ENCODE measurements at regions not wholly inside any gene's neighbourhood (a gene's known extent, or its start where the extent isn't known, plus 50 kb on each side); places are given as distances from the start of the nearest gene placed in this dataset.
"Not testable (repeated sequence)": the region's sequence is repeated elsewhere in the genome, so short reads cannot be mapped to it uniquely, and the experiment has no call there.

DNA sequence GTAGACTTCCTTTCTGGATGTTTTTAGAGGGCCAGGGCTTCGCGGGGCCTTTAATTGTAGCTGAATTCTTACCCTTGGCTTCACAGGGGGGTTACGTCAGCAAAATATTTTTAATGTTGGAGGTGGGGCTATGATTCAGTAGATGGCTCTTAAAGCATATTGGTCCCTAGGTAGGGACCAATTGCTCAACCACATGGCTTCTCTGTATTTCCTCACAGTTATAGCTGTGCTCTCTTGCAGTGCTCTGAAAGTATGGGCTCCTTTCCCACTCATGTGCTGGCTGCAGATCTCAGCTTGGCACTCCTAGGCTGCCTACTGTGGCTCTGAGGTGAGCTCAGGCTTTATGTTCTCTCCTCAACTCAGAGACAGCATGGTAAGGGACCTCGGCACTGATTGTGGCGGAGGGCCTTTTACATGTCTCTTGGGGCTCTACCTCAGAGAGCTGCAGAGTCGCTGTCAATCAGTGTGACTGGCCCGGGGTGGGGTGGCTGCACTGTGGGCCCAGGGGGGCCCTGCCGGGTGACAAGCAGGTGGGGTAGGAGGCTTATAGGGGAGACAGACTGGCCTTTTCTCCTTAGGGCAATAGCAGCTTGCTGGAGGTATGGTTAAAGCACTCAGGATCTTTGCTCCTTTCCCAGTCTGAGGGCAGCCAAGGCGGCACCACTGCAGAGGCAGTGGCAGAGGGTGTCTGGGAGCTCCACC lies 318.0 kb downstream of the DOK5 start:
- no peak for DNase-seq

DNA sequence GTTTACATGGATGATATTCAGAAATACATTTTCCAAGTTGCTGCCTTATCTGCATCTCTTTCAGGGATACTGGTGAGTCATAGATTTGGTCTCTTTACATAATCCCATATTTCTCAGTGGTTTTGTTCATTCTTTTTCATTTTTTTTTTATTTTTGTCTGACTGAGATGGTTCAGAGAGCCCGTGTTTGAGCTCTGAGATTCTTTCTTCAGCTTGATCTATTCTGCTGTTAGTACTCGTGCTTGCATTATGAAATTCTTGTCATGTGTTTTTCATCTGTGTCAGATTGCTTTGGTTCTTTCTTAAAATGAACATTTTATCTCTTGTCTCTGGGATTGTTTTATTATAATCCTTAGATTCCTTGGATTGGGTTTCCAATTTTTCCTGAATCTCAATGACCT lies 317.3 kb downstream of the DOK5 start:
- no peak for DNase-seq

DNA sequence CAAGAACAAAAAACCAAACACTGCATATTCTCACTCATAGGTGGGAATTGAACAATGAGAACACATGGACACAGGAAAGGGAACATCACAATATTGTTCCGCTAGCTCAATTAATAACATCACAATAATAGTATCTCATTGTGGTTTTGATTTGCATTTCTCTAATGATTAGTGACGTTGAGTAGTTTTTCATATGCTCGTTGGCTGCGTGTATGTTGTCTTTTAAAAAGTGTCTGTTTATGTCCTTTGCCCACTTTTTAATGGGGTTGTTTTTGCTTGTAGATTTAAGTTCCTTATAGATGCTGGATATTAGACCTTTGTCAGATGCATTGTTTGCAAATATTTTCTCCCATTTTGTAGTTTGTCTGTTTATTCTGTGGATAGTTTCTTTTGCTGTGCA lies 312.9 kb downstream of the DOK5 start:
- not testable (repeated sequence) for DNase-seq

GRCh38 chr20:54782758-54783157 lies 307.4 kb downstream of the DOK5 start:
- not testable (repeated sequence) for DNase-seq

- no peak for DNase-seq
Measured at GRCh38 chr20:54774426-54774825, 299.0 kb downstream of the DOK5 start.

DNA sequence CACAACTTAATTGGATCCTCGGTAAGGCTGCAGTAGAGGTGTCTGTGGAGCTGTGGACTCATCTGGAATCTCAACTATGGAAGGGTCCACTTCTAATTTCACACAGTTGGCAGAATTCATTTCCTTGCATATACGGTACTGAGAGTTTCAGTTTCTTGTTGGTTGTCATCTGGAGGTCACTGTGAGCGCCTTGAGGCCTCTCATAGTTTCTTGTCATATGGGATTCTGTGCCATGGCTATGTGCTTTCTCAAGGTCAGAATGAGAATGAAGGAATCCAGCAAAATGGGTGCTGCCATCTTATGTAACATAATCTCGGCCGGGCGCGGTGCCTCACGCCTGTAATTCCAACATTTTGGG lies 298.2 kb downstream of the DOK5 start:
- DNase-seq, result no peak

DNA sequence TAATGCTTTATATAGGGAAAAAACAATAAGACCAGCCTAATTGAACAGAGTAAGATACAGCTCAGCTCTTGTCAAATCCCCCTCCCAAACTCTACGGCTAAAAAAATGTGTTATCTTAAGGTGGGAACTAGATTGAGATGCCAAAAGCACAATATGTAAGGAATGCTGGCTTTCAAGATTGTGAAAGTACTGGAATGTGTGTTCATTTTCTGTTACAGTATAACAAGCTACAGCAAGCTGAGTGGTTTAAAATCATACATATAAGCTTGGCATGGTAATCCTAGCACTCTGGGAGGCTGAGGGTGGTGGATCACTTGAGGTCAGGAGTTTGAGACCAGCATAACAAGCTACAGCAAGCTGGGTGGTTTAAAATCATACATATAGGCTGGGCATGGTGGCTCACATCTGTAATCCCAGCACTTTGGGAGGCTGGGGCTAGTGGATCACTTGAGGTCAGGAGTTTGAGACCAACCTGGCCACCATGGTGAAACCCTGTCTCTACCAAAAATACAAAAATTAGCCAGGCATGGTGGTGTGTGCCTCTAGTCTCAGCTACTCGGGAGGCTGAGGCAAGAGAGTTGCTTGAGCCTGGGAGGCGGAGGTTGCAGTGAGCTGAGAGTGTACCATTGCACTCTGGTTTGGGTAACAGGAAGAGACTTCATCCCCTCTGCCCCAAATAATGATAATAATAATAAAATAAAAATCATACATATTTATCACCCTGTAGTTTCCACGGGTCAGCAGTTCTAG lies 297.7 kb downstream of the DOK5 start:
- DNase-seq, result no peak

DNA sequence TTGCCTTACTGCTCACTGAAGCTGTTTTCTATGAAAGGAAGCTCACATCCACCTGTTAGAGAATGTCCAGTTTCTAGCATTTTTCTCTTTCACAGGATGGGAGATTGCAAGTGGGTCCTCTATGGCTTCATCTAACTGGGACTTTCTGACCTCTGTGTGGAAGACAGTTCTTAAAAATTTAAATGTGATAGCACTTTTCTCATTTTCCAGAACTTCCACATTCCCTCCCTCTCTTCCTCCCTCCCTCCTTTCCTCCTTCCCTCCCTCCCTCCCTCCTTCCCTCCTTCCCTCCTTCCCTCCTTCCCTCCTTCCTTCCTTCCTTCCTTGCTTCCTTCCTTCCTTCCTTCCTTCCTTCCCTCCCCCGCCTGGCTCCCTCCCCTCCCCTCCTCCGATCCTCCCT lies 291.1 kb downstream of the DOK5 start:
- DNase-seq, result no peak

DNA sequence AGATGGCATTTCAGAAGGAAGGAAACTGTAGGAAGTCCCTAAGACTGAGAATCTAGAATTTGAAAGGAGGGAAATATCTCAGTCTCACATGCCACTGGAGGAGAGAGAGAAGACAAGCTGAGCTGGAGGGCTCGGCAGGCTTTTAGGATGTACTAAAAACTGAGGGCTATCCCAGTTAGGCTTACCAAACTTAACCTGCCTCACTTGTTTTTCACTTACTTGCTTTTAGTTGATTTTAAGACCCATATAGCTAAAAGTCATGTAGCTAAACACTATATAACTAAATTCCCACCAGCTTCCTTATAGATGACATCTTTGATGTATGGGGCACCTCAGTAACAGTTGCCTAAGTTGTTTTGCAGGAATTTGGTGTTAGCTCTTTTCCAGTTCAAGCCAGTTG lies 288.0 kb downstream of the DOK5 start:
- DNase-seq, result no peak

DNA sequence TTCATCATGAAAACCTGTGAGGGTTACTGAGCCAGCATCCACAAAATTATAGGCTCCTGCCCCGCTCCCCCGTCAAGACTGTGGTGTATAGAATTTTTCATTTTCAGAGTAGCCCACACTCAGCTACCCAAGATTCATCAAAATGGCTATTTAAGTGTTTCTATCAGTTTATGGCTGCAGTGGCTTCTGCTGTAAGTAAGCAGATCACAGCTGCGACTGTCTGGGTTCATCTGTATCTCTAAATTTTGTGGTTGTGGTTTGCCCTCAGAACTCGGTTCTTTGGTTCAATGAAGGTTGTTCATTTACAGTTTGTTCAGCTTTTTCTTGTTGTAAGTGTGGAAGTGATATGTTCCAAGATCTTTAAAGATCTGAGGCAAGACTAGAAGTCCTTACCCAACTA lies 284.2 kb downstream of the DOK5 start:
- DNase-seq, result no peak

GRCh38 chr20:54746796-54747195 lies 271.4 kb downstream of the DOK5 start:
- no peak for DNase-seq

- no peak for DNase-seq
Measured at GRCh38 chr20:54745780-54746179, 270.4 kb downstream of the DOK5 start.

DNA sequence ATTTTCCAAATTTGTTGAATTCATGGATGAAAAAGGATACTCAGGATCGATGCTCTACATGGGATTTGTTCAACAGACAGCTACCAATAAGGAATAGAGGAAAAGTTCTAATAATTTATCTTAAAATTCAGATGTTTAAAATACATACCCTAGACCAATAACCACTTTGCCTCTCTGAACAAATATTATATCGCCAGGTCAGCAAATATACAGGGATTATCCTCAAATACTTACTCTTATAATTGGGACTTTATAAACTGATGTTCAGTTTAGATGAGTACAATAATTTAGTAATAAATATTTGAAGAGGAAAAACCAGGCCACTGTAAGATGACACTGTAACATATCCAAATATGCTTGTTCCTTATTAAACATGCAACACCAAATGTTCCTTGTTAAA lies 268.7 kb downstream of the DOK5 start:
- DNase-seq, result no peak

GRCh38 chr20:54742193-54742592 lies 266.8 kb downstream of the DOK5 start:
- no peak for DNase-seq

DNA sequence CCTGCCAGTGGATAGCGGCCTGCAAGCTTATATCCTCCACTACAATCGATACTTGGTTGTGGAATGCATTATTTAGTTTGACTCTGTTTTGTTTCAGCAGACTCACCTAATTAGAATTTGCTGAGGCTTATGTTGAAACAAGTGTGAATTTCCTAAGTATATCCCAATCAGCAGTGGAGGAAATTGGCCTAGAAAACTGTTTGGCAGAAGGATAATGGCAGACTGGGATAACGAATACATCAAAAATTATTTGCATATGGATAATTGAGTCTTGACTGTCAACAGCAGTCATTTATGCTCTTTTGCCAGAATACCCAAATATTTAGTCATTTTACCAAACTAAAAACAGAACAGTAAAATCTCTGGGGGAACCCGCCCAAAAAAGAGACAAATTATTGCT lies 261.0 kb downstream of the DOK5 start:
- no peak for DNase-seq

DNA sequence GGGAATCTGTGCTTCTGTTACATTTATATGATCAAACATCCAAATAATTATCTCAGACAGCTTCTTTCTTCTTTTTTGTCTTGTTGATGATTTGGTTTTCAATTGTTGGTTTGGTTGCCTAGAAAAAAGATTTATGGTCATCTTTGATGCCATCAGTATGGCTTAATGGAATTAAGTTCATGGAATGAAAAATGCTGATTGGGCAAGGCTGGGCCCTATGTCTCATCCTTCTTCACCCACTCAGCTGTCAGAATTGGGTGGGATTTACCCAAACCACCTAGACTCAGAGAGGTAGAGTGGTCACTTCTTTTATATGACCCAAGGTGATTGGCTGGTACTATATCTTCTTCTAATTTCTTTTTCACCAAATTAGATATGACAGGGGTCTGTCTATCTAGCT lies 258.3 kb downstream of the DOK5 start:
- DNase-seq, result no peak

- DNase-seq, result no peak
Measured at GRCh38 chr20:54727490-54727889, 252.1 kb downstream of the DOK5 start.

GRCh38 chr20:54726687-54727300 lies 251.4 kb downstream of the DOK5 start:
- DNase-seq, result no peak

- not testable (repeated sequence) for DNase-seq
Measured at GRCh38 chr20:54725266-54725665, 249.9 kb downstream of the DOK5 start.

DNA sequence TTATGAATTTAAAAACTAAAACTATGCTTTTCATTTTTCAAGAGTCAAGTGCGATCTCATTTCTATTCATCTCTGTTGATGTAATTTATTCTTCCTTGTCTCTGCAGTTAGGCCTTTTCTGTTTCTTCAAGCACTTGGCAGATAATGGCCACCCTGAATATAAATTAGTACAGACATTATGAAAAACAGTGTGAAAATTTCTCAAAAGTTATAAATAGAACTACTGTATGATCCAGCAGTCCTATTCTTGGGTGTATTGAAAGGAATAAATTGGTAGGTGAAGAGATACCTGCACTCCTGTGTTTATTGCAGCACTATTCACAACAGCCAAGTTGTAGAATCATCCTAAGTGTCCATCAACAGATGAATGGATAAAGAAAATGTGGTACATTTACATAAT lies 248.3 kb downstream of the DOK5 start:
- DNase-seq, result no peak

- no peak for DNase-seq
Measured at GRCh38 chr20:54717983-54718382, 242.6 kb downstream of the DOK5 start.

DNA sequence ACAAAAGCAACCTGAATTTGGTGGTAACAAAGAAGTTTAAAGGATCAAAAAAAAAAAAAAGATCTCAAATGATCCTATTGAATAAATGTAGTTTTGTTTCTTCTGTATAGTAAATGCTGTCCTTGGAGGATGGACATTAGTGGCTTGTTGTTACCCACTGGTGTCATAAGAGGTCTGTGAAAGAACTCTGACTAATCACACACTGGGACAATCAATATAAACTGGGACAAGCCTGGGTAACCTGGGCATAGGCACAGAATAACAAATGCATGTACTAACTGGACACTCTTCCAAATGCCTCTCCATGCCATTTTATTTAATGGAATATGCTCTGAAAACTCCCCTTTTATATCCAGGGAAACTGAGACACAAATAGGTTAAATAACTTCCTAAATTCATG lies 241.4 kb downstream of the DOK5 start:
- DNase-seq, result no peak

DNA sequence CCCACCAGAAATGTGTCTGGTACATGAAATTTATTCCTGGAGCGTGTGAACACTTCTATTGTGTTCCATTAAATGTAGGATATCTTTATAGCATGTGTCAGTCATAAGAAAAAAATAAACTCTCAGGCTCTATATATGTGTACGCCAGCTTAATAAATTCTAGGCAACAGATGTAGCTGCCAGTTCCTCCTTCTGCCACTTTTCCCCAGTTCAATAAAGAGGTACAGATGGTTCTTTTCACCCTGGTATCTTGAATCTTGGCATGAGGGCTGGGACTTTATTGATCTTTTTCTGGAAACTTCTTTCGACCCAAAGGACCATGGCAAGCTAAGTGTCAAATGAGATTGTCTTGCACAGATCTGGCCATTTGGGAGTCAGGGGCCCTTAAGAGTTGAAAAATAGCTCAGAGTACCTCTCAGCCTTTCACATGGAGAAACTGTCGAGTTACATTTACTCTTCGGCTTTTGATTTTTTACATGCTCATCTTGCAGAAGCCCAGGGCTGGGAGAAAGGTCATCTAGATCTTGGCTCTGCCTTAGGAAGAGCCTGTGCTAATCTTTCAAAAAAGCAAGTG lies 240.9 kb downstream of the DOK5 start:
- DNase-seq, result no peak

GRCh38 chr20:54714817-54715216 lies 239.4 kb downstream of the DOK5 start:
- no peak for DNase-seq

Data from NCI-H526 treated with DMSO at 0.1 percent for 48 hours (cell line).